MM.1S (cell line): ENCODE measurements at regions not wholly inside any gene's neighbourhood (a gene's known extent, or its start where the extent isn't known, plus 50 kb on each side); places are given as distances from the start of the nearest gene placed in this dataset.

Experiments used
- CTCF ChIP-seq: fragments of 300-600 bp; sonication (generic); IDR thresholded peaks from 2 replicates; pipeline ENCODE4 v1.5.1; 2016; ENCODE audit warnings: antibody characterized with exemption, low read length, mixed read lengths
- EZH2 ChIP-seq: fragments of 300-600 bp; sonication (generic); optimal IDR thresholded peaks from 2 replicates; pipeline ENCODE3; 2017; ENCODE audit warnings: low read depth, mild to moderate bottlenecking, antibody characterized with exemption, low read length, mixed read lengths

DNA sequence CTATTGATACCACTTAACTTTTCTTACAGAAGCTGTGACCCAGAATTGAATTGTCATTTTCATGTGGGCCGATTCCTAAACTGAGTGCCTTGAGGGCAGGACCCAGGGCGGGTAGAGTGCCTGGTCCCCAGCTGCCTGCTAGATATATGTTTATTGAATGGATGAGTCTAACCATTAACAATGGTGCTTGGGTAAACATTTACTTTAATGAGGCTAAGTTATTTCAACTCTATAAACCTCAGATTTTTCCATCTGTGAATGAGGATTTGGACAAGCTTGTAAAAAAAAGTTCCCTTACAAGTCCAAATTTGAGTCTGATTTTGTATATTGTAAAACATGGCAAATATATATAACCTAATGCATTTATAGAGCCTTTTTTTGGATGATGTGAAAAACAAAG is 181.8 kb upstream of the ELL2 start:
- no peak for TF ChIP-seq CTCF
- TF ChIP-seq EZH2, result no peak
